ENCODE measurements at regions not wholly inside any gene's neighbourhood (a gene's known extent, or its start where the extent isn't known, plus 50 kb on each side); places are given as distances from the start of the nearest gene placed in this dataset.

GRCh38 chr10:129309565-129309964 is 157.5 kb upstream of the MGMT start:
- Histone ChIP-seq H3K27me3 (ENCODE audit: control insufficient read depth, insufficient read depth, low read length) (no peaks in the 10 kb centered on the region), H3K4me3 (ENCODE audit: low read depth, low read length) (no peak overlapping the region), H3K36me3 (ENCODE audit: control insufficient read depth, insufficient read depth, low read length) (no peaks in the 10 kb centered on the region)
- no peak for TF ChIP-seq CTCF (IDR thresholded peaks at IDR 0.05; ENCODE audit: insufficient read depth, low read length, poor library complexity, severe bottlenecking)
- no peak for DNase-seq (ENCODE audit: low read depth)

GRCh38 chr10:129310881-129311280 is 156.2 kb upstream of the MGMT start:
- Histone ChIP-seq H3K36me3 (ENCODE audit: control insufficient read depth, insufficient read depth, low read length) (no peaks in the 10 kb centered on the region), H3K4me3 (ENCODE audit: low read depth, low read length) (no peak overlapping the region), H3K27me3 (ENCODE audit: control insufficient read depth, insufficient read depth, low read length) (no peaks in the 10 kb centered on the region)
- no peak for TF ChIP-seq CTCF (IDR thresholded peaks at IDR 0.05; ENCODE audit: insufficient read depth, low read length, poor library complexity, severe bottlenecking)
- DNase-seq (ENCODE audit: low read depth), result no peak

GRCh38 chr10:129319934-129320333 is 147.1 kb upstream of the MGMT start:
- H3K27me3 ChIP-seq (ENCODE audit: control insufficient read depth, insufficient read depth, low read length), result no peaks in the 10 kb centered on the region
- no peak for DNase-seq (ENCODE audit: low read depth)
- TF ChIP-seq CTCF (IDR thresholded peaks at IDR 0.05; ENCODE audit: insufficient read depth, low read length, poor library complexity, severe bottlenecking), result no peak
- H3K36me3 ChIP-seq (ENCODE audit: control insufficient read depth, insufficient read depth, low read length), result no peaks in the 10 kb centered on the region
- no peak overlapping the region for H3K4me3 ChIP-seq (ENCODE audit: low read depth, low read length)

GRCh38 chr10:129320340-129320739 is 146.7 kb upstream of the MGMT start:
- no peaks in the 10 kb centered on the region for H3K27me3 ChIP-seq (ENCODE audit: control insufficient read depth, insufficient read depth, low read length)
- DNase-seq (ENCODE audit: low read depth), result no peak
- TF ChIP-seq CTCF (IDR thresholded peaks at IDR 0.05; ENCODE audit: insufficient read depth, low read length, poor library complexity, severe bottlenecking), result no peak
- no peak overlapping the region for H3K4me3 ChIP-seq (ENCODE audit: low read depth, low read length)
- no peaks in the 10 kb centered on the region for H3K36me3 ChIP-seq (ENCODE audit: control insufficient read depth, insufficient read depth, low read length)

GRCh38 chr10:129321727-129322126 is 145.3 kb upstream of the MGMT start:
- no peaks in the 10 kb centered on the region for H3K36me3 ChIP-seq (ENCODE audit: control insufficient read depth, insufficient read depth, low read length)
- H3K4me3 ChIP-seq (ENCODE audit: low read depth, low read length), result no peak overlapping the region
- no peak for TF ChIP-seq CTCF (IDR thresholded peaks at IDR 0.05; ENCODE audit: insufficient read depth, low read length, poor library complexity, severe bottlenecking)
- no peak for DNase-seq (ENCODE audit: low read depth)
- no peaks in the 10 kb centered on the region for H3K27me3 ChIP-seq (ENCODE audit: control insufficient read depth, insufficient read depth, low read length)

- DNase-seq (ENCODE audit: low read depth), result no peak
- H3K36me3 ChIP-seq (ENCODE audit: control insufficient read depth, insufficient read depth, low read length), result no peaks in the 10 kb centered on the region
- no peak overlapping the region for H3K4me3 ChIP-seq (ENCODE audit: low read depth, low read length)
- no peak for TF ChIP-seq CTCF (IDR thresholded peaks at IDR 0.05; ENCODE audit: insufficient read depth, low read length, poor library complexity, severe bottlenecking)
- H3K27me3 ChIP-seq (ENCODE audit: control insufficient read depth, insufficient read depth, low read length), result no peaks in the 10 kb centered on the region
These were observed 143.9 kb upstream of the MGMT start for GRCh38 chr10:129322933-129323820.

Data from kidney epithelial cell (primary cell).